ENCODE measurements at regions not wholly inside any gene's neighbourhood (a gene's known extent, or its start where the extent isn't known, plus 50 kb on each side); places are given as distances from the start of the nearest gene placed in this dataset.

GRCh38 chr17:52824542-52824941, 666.0 kb upstream of the CA10 start:
- TF ChIP-seq CTCF (IDR thresholded peaks at IDR 0.05; ENCODE audit: extremely low read depth in 1 of 2, insufficient read depth in 1 of 2, low read depth in 1 of 2, low read length in 2 of 2) (no peak), EZH2 (IDR thresholded peaks at IDR 0.05; ENCODE audit: borderline replicate concordance, low read depth, low read length, severe bottlenecking) (no peak), POLR2A (IDR thresholded peaks at IDR 0.05; ENCODE audit: low read depth, low read length) (no peak), POLR2AphosphoS5 (IDR thresholded peaks at IDR 0.05; ENCODE audit: insufficient read depth, low read depth, low read length) (no peak), GATA2 (IDR thresholded peaks at IDR 0.05; ENCODE audit: insufficient read depth, insufficient read length, low read depth, low read length) (no peak)
- TF ChIP-seq, protein P1, sequence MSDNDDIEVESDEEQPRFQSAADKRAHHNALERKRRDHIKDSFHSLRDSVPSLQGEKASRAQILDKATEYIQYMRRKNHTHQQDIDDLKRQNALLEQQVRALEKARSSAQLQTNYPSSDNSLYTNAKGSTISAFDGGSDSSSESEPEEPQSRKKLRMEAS (IDR thresholded peaks at IDR 0.05; ENCODE audit: insufficient read depth, insufficient read length) = no peak
